ENCODE measurements at regions not wholly inside any gene's neighbourhood (a gene's known extent, or its start where the extent isn't known, plus 50 kb on each side); places are given as distances from the start of the nearest gene placed in this dataset.

- Mint-ChIP-seq H3K27ac (ENCODE audit: unreplicated experiment) (no peak overlapping the region), H3K36me3 (ENCODE audit: low read depth) (no peaks in the 10 kb centered on the region), H3K4me1 (ENCODE audit: low read depth) (peaks cover 62% of the 10 kb centered on the region)
Measured at GRCh38 chr5:65068410-65068809, 299.7 kb downstream of the CWC27 start.

GRCh38 chr5:65070026-65070425, 301.3 kb downstream of the CWC27 start:
- no peak overlapping the region for H3K27ac Mint-ChIP-seq (ENCODE audit: unreplicated experiment)
- H3K36me3 Mint-ChIP-seq (ENCODE audit: low read depth), result no peaks in the 10 kb centered on the region
- DNase-seq (ENCODE audit: low spot score), result no peak
- TF ChIP-seq, protein P1, sequence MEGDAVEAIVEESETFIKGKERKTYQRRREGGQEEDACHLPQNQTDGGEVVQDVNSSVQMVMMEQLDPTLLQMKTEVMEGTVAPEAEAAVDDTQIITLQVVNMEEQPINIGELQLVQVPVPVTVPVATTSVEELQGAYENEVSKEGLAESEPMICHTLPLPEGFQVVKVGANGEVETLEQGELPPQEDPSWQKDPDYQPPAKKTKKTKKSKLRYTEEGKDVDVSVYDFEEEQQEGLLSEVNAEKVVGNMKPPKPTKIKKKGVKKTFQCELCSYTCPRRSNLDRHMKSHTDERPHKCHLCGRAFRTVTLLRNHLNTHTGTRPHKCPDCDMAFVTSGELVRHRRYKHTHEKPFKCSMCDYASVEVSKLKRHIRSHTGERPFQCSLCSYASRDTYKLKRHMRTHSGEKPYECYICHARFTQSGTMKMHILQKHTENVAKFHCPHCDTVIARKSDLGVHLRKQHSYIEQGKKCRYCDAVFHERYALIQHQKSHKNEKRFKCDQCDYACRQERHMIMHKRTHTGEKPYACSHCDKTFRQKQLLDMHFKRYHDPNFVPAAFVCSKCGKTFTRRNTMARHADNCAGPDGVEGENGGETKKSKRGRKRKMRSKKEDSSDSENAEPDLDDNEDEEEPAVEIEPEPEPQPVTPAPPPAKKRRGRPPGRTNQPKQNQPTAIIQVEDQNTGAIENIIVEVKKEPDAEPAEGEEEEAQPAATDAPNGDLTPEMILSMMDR (IDR thresholded peaks at IDR 0.05), result no peak
- no peaks in the 10 kb centered on the region for H3K9me3 Mint-ChIP-seq (ENCODE audit: low read depth)
- H3K4me3 Mint-ChIP-seq (ENCODE audit: unreplicated experiment), result no peak overlapping the region
- H3K27me3 Mint-ChIP-seq (ENCODE audit: low read depth), result no peaks in the 10 kb centered on the region
- peaks cover 59% of the 10 kb centered on the region for H3K4me1 Mint-ChIP-seq (ENCODE audit: low read depth)

More at GRCh38 chr5:65068410-65068809, 299.7 kb downstream of the CWC27 start:
- no peak overlapping the region for H3K4me3 Mint-ChIP-seq (ENCODE audit: unreplicated experiment)
- TF ChIP-seq, protein P1 (IDR thresholded peaks at IDR 0.05), result no peak
- H3K9me3 Mint-ChIP-seq (ENCODE audit: low read depth), result no peaks in the 10 kb centered on the region
- DNase-seq (ENCODE audit: low spot score), result no peak
- no peaks in the 10 kb centered on the region for H3K27me3 Mint-ChIP-seq (ENCODE audit: low read depth)

- Mint-ChIP-seq H3K27ac (ENCODE audit: unreplicated experiment) (peak overlapping the region; percentile 75), H3K27me3 (ENCODE audit: low read depth) (no peaks in the 10 kb centered on the region)
Measured at GRCh38 chr5:65072850-65073249, 304.1 kb downstream of the CWC27 start.

DNA sequence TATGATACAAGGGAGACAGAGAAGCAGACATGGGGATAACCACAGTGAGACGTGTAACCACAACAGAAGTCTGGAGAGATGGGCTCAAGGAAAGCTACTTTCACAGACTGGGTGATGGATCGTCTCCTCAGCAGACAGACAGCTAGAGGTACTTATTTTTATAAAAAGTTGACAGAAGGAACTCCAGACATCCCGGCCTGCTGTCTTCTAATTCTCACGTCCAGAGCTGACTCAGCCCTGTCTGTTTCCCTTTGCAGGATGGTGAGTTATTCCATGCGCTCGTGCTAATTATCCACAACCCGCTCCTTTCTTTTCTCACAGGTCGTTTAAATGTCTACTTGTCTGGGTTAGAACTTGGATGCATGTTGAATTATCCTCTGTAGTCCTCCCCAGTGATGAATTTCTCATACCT, 304.5 kb downstream of the CWC27 start:
- peaks cover 3% of the 10 kb centered on the region for H3K9me3 Mint-ChIP-seq (ENCODE audit: low read depth)
- peak overlapping the region; percentile 75 for H3K27ac Mint-ChIP-seq (ENCODE audit: unreplicated experiment)
- H3K4me1 Mint-ChIP-seq (ENCODE audit: low read depth), result peaks cover 63% of the 10 kb centered on the region
- no peaks in the 10 kb centered on the region for H3K36me3 Mint-ChIP-seq (ENCODE audit: low read depth)
- no peak for DNase-seq (ENCODE audit: low spot score)
- TF ChIP-seq, protein P1 (IDR thresholded peaks at IDR 0.05), result no peak
- no peak overlapping the region for H3K4me3 Mint-ChIP-seq (ENCODE audit: unreplicated experiment)
- no peaks in the 10 kb centered on the region for H3K27me3 Mint-ChIP-seq (ENCODE audit: low read depth)

More at GRCh38 chr5:65072850-65073249, 304.1 kb downstream of the CWC27 start:
- Mint-ChIP-seq H3K9me3 (ENCODE audit: low read depth) (peaks cover under 1% of the 10 kb centered on the region), H3K36me3 (ENCODE audit: low read depth) (no peaks in the 10 kb centered on the region), H3K4me3 (ENCODE audit: unreplicated experiment) (no peak overlapping the region), H3K4me1 (ENCODE audit: low read depth) (peaks cover 59% of the 10 kb centered on the region)
- no peak for DNase-seq (ENCODE audit: low spot score)
- TF ChIP-seq, protein P1 (IDR thresholded peaks at IDR 0.05), result no peak

- peak overlapping the region; percentile 68 for H3K27ac Mint-ChIP-seq (ENCODE audit: unreplicated experiment)
- peaks cover 67% of the 10 kb centered on the region for H3K4me1 Mint-ChIP-seq (ENCODE audit: low read depth)
- peaks cover 3% of the 10 kb centered on the region for H3K9me3 Mint-ChIP-seq (ENCODE audit: low read depth)
- no peak overlapping the region for H3K4me3 Mint-ChIP-seq (ENCODE audit: unreplicated experiment)
- no peaks in the 10 kb centered on the region for H3K27me3 Mint-ChIP-seq (ENCODE audit: low read depth)
- no peak for DNase-seq (ENCODE audit: low spot score)
- no peaks in the 10 kb centered on the region for H3K36me3 Mint-ChIP-seq (ENCODE audit: low read depth)
- TF ChIP-seq, protein P1 (IDR thresholded peaks at IDR 0.05), result no peak
Measured at GRCh38 chr5:65075623-65076250, 307.0 kb downstream of the CWC27 start.

Data from chondrocyte (in vitro differentiated cells).